Suppressor macrophage treated with lipopolysaccharide for 1 hour (primary cell): ENCODE measurements at regions not wholly inside any gene's neighbourhood (a gene's known extent, or its start where the extent isn't known, plus 50 kb on each side); places are given as distances from the start of the nearest gene placed in this dataset.
"Not testable (repeated sequence)": the region's sequence is repeated elsewhere in the genome, so short reads cannot be mapped to it uniquely, and the experiment has no call there.

ENCODE experiments used
- DNase-seq, 3 donors: peaks; one replicate each; pipeline ENCODE4 v3.0.0-alpha.2; 2020 to 2022

DNA sequence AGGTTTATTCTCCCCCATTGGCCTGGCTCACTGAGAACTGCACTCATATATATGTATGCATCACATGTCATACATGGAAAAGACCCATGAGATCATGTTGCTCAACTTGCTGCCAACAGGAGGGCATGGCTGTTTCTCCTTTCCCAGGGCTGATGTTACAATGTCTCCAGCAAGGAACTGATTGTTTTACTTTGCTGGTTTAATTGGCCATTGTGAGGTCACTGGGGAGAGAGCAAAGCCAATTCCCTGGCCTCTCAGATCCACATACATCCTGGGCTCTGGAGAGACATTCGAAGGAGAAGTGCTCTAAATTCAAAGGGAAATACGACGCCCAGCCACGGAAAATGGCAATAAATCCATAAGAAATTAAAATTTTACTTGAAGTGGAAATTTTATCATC is 287.8 kb downstream of the WDR11 start:
- no peak for DNase-seq

DNA sequence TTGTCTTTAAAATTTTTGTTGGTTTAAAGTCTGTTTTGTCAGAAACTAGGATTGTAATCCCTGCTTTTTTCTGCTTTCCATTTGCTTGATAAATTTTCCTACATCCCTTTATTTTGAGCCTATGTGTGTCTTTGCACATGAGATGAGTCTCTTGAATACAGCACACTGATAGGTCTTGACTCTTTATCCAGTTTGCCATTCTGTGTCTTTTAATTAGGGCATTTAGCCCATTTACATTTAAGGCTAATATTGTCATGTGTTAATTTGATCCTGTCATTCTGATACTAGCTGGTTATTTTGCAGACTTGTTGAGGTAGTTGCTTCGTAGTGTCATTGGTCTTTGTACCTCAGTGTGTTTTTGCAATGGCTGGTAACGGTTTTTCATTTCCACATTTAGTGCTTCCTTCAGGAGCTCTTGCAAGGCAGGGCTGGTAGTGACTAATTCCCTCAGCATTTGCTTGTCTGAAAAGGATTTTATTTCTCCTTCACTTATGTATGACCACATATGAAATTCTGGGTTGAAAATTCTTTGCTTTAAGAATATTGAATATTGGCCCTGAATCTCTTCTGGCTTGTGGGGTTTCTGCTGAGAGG is 294.7 kb downstream of the WDR11 start:
- DNase-seq = not testable (repeated sequence)

DNA sequence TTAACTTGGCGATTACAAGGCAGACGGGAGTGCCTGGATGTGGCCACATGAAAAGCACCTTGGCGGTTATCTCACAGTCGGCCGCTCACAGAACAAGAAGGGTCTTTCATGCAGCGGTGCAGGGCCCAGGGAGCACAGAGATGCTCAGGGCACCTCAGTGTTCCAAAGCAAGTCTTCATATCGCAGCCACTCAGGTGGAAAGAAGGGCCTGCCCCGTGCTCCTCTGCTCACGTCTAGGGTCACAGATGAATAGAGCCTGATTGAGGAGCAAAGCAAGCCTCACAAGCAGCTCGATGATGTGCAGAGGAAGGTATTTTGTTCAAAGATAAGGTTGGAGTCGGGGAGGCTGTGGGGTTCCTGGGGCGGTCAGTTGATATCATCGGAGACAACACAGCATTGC is 297.8 kb downstream of the WDR11 start:
- no peak for DNase-seq

DNA sequence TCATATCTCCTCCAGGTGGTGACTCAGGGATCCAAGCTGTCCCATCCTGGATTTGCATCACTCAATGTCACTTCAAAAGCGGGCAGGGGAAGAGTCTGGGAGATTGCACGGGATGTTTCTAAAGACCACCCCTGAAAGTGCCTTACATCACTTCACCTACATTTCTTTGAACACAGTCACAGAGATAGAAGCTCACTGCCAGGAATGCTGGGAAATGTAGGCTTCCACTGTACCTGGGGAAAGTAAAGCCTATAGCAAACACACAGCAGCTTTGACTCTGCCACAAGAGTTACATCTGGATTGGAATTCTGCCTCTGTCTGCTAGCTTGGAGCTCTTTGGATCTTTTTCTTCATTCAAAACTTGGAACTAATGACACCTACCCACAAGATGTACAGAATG is 300.9 kb downstream of the WDR11 start:
- no peak for DNase-seq

DNA sequence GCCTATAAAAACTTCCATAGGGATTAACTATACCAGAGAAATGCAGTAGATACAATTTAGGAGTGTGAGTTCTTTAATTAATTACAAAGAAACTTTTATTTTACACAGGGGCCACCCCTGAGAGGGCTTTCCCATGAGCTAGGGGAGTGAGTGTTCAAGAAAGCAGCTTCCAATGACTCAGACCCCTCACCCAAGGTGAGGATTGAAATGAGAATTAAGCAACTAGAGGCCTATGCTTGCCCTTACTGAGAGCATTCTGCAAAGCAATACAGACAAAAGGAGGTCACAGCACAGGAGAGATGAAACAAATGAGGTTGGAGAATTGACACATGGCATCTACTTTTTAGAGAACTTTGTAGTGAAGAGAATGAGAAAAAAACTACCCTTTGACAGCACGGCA is 301.8 kb downstream of the WDR11 start:
- no peak for DNase-seq

DNA sequence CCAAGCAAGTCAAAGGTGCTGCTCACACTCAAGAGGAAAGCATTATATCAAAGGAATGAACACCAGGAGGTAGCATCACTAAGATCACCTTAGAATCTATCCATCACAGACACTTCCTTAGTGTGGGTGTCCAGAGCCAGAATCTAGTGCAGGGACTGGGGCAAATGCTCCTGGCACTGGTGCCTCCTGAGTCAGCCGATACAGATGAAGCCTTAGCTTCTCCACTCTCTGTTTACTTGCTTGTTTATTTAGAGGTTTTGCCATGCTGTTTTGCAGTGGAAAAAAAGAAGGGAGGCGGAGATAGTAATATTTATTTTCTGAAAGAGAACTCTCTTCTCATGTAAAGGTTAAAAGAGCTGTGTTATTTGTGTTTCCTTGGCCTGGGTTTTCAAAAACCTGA is 303.1 kb downstream of the WDR11 start:
- DNase-seq = no peak

DNA sequence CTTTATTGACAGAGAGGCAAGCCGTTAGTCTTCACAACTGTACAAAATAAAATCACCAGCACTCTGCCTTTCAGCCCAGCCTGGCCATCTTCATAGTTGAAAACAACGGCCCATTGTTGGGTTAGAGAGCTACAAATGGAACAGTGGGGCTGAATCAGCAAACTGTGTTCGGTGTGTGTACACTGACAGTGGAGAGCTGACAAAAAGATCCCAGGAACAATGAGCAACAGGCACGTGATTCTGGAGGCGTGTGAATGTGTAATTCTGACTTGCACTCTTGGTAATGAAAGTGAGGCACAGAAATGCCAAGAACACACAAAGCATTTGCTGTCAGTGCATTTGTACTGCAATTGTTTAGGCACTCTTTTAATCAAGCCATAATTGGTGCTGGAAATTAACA is 303.7 kb downstream of the WDR11 start:
- DNase-seq = peak; percentile 29 to 79 (median 74)

DNA sequence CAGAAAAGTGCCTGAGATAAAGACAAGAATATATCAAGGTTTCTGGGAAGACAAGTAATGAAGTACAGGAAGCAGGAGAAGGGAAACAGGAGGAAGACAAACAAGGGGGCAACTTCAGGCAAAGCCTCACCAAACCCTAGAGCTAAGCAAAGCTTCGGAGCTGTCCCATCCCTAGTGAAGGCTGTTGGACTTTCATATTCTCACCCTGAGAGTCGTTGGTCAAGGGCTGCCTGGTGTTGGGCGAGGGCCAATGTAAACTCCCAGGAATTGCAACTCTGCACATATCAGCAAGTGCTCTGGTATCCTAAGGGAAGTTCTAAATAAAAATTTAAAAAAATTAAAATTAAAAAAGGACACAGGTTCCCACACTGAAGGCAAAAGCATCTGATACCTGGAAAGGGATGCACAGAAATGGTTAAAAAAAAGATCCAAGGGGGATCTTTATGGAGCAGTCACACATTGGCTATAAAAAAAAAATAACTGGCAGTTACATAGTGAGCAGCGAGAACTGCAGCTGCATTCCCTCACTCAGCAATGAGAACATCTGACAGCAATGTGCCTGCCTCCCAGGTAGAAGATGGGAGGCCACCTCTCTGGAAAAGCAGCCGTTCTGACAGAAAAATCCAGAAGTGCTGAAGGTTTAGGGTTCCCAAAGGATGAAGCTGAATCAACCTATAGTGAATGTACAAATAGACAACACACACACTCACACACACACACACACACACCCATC is 304.7 kb downstream of the WDR11 start:
- no peak for DNase-seq

DNA sequence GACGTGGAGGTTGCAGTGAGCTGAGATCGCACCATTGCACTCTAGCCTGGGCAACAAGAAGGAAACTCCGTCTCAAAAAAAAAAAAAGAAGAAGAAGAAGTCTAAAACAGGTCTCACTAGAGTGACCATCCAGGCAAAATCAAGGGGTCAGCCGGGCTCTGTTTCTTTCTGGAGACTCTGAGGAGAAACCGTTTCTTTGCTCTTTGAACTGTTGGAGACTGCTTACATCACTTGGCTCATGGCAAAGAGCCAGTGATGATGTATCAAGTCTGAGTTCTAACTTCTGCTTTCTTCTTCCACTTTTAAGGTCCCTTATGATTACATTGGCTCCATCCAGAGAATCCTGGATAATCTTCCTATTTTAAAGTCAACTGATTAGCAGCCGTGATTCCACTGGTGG is 306.8 kb downstream of the WDR11 start:
- DNase-seq = peak; percentile 84 to 92 (median 90)

DNA sequence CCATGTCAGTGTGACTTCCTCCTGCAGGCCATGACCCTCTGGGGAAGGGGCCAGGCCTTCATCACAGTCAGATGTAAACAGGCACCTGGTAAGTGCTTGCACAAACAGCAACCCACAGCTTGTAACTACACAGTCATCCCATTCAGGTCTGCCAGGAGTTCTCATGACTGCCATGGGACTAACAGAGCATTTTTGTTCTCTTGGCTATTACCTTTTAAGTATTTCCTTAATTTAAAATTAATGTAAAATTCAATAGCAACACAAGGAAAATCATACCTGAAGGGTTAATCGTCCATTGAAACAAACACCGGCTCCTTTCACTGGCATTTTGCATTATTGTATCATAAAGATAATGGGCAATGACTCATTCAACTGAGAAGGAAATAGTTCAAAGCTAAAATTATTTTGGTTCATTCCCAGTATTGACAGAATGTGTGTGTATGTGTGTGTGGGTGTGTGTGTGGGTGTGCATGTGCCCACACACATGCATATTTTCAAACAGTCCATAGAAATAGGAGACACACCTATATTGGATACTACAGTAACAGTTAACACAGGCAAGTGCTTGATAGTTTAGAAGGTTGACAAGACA is 307.9 kb downstream of the WDR11 start:
- no peak for DNase-seq

DNA sequence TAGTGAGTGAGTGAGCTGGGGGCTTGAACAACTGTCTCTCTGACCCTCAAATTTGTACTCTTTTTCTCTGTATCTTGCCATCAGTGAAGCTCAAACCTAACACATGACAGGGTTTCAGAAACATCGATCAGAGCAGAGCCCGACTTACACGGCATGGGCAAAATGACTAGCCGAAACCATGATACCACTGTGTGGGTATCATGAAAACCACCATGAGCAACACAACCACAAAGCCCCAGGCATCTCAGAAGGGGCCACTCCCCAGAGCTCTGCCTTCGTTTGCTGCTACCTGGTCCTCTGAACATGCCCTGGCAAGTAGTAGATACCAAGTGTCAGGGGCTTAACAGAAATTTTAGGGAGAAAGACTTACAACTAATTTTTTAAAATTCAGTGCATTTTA is 308.5 kb downstream of the WDR11 start:
- no peak for DNase-seq

DNA sequence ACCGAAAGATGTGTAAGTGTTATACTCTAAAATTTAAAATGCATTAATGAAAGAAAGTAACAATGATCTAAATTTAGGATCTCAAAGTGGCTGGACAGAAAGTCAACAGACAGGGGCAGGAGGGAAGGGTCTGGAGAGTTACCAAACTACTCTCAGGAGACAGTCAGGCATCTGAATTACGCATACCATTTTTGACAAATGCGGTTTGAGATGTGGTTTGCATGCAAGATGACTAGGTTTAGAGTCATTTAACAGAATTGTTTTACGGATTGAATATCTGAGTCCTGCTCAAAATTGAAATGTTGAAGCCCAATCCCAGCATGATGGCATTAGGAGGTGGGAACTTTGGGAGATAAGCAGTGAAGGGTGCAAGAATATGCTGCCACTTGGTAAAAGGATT is 314.1 kb downstream of the WDR11 start:
- no peak for DNase-seq

DNA sequence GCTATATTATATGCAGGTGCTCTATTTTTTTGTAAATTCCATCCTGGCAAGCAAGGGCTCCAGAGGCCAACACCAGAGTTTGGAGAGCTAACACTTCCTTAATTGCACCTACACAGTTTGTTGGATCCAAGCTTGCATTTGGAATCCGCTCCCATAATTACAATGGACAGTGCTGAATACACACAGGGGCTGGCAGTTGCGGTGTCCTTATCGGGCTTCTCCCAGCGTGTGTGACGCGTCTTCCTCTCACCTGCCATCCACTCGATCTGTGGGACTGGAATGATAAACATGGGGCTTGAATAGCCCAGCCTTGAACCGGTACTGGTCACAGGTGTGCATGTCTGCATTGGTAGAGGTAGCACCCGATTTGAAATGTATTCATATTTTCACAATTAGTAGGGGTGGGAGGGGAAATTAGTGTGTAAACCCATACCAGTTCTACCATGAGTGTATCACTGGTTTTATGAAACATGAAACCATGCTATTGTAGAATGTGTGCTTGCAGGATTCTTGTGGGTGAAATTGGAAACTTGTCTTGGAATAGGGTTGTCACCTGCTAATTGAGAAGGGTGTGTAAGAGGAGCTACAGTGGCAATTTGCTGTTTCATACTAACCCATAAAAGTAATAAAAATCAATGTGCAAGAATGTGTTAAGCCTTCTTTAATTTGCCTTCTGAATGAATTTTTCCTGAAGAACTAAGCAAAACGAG is 316.5 kb downstream of the WDR11 start:
- no peak for DNase-seq

DNA sequence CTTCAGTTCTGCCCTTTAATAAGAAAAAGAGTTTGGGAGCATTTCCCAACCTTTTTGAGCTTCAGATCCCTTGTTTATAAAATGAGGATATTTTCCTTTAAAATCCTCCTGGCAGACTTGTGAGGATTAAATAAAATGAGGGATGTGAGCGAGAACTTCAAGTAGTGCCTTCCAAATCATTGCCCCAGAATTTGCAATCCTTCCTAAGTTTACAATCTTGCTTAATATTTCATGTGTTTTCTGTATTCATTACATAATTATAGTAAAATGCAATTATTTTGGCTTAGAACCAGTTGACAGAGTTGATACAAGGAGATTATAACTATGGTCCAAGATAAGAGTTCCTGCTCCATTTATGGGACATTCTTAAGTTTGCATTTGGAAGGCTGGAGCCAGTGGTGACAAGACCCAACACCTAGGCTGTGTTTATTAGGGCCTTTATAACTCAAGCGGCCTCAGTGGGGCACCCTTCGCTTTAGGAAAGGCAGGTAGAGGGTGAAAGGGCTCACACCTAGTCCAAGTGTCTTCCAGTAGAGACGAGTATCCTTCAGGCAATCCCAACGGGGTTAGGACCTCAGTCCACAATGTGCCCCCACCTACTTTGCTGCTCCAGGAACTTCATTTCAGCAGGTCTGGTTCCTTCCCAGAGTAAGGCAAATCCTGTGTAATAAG is 317.5 kb downstream of the WDR11 start:
- no peak for DNase-seq

DNA sequence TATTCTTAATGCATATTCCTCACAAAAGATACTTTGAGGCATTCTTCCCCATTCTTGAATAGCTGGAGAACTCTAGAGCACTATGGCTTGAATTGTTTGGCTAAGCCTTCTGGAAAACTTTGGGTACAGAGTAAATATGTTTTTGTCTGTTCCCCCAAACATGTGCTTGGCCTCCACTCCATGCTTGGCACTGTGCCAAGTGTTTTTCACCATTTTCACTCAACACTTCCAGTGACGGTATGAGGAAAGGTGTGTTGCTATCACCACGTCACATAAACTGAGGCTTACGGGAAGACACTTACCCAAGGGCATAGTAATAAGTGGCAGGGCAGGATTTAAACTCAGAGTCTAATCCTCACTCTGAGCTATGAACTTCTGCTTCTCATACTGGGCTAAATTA is 318.2 kb downstream of the WDR11 start:
- DNase-seq = no peak

DNA sequence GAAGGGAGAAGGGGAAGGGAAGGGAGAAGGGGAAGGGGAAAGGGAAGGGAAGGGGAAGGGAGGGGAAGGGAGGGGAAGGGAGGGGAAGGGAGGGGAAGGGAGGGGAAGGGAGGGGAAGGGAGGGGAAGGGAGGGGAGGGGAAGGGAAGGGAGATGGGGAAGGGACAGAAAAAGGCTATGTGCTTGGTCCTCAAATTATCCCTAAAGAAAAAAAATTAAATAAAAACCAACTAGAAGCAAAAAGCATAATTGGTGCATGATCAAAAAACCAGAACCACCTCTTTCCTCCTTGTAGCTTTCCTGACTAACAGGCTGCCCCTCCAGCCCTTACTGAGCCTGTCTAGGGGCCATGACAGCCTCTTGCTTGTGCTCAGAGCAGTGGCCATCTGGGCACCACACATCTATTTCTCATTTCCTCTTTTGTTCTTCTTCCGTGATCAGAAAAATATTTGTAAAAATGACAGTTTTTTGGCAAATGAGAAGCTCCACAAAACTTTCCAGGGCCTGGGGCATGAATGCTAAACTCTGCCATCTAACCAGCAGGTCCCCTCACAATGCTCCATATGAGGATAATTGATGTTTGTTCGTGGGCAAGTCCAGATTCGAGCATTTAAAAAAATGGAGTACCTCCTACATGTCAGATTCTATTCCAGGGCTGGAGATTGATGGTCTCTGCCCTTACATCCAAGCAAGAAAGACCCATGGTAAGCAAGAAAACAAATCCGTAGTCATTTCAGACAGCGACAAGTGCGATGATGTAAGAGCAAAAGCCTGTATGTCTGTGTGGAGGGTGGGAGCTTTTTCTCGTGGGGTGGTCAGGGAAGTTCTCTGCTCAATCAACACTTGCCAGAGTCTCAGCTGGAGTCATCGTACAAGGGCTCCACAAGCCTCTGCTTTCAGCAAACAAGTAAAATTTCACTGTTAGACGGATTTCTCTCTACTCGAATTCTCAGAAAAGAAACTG is 320.9 kb downstream of the WDR11 start:
- DNase-seq = no peak

DNA sequence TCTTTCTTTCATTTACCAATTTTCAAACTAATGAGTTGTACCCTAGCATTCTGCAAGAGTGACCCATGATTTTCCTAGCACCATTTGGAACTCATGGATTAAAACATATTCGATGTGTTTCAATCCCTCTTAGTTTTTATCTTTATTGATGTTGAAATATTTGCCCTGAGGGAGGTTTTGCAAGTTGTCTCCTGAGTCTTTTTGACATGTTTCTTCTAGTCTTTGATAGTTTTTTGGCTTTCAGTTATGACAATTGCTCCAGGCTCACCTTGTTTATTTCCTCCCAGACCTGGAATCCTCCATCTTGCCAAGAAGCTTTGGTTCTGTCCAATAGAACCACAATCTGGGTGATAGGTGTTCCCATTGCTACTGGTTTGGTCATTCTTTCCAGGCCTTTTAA is 327.8 kb downstream of the WDR11 start:
- no peak for DNase-seq

DNA sequence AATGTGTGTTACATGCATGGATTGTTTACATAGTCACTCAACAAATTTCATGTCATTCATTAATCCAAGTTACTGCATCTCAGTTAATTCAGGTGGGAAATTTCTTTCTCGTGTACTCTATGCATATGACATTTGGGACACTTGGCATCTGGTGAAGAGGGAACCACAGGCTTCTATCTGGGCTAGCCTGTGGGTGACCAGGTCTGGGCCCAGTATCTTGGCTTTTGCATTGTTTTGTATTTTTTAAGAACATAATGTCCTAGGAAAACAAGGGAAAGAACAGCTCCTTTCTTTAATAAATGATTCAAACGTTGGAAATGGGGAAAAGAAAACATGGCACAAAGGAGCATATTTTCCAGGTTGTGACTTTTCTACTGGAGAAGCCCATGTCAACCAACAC is 331.1 kb downstream of the WDR11 start:
- no peak for DNase-seq

DNA sequence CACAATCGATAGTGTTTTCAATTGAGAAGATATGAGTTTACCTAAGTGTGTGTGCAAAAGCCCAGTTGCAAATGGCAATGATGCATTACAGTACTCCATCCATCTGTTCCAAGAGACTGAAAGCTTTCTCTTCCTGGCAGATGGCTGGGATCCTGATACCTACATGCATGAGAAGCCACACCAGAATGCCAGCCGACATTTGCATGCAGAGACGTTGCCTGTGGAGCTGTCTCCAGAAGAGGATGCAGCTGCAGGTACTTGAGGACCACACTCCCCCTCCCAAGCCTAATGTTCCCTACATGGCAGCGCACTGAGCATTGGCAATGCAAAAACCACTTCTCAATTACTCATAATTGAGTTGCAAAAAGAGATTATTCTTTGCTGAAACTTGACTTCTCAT is 332.1 kb downstream of the WDR11 start:
- DNase-seq = no peak

DNA sequence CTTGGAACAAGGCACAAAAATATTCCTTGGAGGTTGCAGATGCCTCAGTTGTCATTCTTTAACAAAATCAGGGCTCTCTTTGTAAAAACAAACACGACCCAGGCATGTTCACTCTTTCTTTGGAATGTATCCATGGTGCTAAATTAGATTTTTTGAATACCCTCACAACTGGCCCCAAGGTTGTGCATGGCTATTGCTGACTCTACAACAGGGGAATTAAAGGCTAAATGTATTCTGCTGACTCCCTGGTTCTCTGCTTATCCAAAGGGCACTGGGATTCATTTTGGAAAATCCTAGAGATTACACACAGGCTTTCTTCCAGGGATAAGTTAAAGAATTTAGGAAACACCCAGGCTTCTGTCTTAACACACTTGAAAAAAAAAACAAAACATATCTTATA is 332.5 kb downstream of the WDR11 start:
- no peak for DNase-seq

DNA sequence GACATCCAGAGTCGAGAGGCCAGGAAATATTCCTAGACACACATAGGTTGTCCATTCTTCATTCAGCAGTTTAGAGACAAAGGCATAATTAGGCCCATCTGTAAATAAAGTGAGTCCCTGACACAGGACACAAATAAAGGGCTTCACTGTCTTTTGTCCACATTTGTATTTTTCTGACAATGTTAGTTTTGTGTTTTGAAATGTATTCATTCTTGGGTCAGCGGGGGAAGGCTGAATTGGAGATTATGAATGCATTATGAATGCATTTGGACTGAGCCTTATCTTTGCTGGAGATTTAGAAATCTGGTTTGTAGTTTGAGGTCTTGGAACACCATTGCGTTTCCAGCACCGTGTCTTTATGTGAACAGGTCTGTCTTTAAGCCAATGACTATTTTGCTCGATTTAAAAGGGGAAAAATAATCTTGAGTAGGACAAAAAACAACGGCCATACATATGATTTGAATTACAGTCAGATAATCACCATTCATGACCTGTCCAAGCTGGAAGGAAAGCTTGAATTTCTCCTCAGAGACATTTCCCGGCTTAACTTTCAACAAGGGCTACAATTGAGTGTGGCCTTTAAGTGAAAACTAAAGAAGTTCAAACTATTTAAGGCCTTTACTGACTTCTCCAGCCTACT is 334.8 kb downstream of the WDR11 start:
- no peak for DNase-seq

DNA sequence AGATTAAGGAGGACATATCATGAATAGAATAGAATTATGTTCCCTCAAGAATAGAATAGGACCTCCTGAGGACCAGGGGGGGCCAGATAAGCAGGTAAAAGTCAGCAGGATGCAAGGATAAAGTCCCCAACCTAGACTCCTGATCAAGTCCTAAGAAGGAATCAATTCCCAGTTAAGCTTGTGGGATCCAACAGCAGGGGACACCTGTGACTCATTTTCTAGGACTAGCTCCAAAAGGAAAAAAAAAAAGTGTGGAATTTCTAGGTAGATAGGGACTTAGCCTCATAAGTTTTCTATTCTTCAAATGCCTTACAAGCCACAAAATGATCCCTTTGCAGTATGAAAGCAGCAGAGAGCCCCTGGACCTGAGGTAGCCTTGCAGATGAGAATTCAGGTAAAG is 336.2 kb downstream of the WDR11 start:
- DNase-seq = no peak
